ENCODE measurements at regions not wholly inside any gene's neighbourhood (a gene's known extent, or its start where the extent isn't known, plus 50 kb on each side); places are given as distances from the start of the nearest gene placed in this dataset.
A peak's percentile ranks its signal among the peaks of the same experiment; 100 is the strongest.
"Not testable (repeated sequence)": the region's sequence is repeated elsewhere in the genome, so short reads cannot be mapped to it uniquely, and the experiment has no call there.

- peak; percentile 93 to 96 for ATAC-seq
- intact Hi-C loops (cut with DNase I) = no loop called here
- peak; percentile 76 for DNase-seq
Observed at GRCh38 chr11:69939551-69940245, 120.5 kb upstream of the FGF3 start.

GRCh38 chr11:69940246-69940610 lies 121.0 kb upstream of the FGF3 start:
- no peak for DNase-seq
- intact Hi-C loops (cut with DNase I) = no loop called here
- ATAC-seq = no peak

- no peak for ATAC-seq
- intact Hi-C loops (cut with DNase I) = no loop called here
- DNase-seq = no peak
Observed at GRCh38 chr11:69941546-69942332, 122.5 kb upstream of the FGF3 start.

- intact Hi-C loops (cut with DNase I) = no loop called here
- ATAC-seq = no peak
- DNase-seq = no peak
Observed at GRCh38 chr11:69942333-69942820, 123.2 kb upstream of the FGF3 start.

- intact Hi-C loops (cut with DNase I) = no loop called here
- ATAC-seq (no peak), DNase-seq (no peak)
Observed at GRCh38 chr11:69943066-69943465, 123.8 kb upstream of the FGF3 start.

- no peak for DNase-seq
- intact Hi-C loops (cut with DNase I) = no loop called here
- no peak for ATAC-seq
Observed at GRCh38 chr11:69943506-69943905, 124.3 kb upstream of the FGF3 start.

- intact Hi-C loops (cut with DNase I) = no loop called here
- ATAC-seq (no peak), DNase-seq (no peak)
Observed at GRCh38 chr11:69944146-69944795, 125.1 kb upstream of the FGF3 start.

- DNase-seq = no peak
- intact Hi-C loops (cut with DNase I) = no loop called here
- ATAC-seq = no peak
Observed at GRCh38 chr11:69945157-69945556, 125.9 kb upstream of the FGF3 start.

- DNase-seq (no peak), ATAC-seq (no peak)
- intact Hi-C loops (cut with DNase I) = no loop called here
Observed at GRCh38 chr11:69947059-69947792, 128.0 kb upstream of the FGF3 start.

GRCh38 chr11:69947793-69948255 lies 128.6 kb upstream of the FGF3 start:
- intact Hi-C loops (cut with DNase I) = no loop called here
- DNase-seq (no peak), ATAC-seq (no peak)

- intact Hi-C loops (cut with DNase I) = no loop called here
- ATAC-seq (peak in 1 of 2 donors; percentile 80), DNase-seq (peak; percentile 34)
Observed at GRCh38 chr11:69948256-69949141, 129.3 kb upstream of the FGF3 start.

GRCh38 chr11:69949327-69949726 lies 128.8 kb upstream of the ANO1 start:
- intact Hi-C loops (cut with DNase I) = no loop called here

GRCh38 chr11:69950120-69950519 lies 128.0 kb upstream of the ANO1 start:
- no peak for ATAC-seq
- DNase-seq = no peak
- intact Hi-C loops (cut with DNase I) = no loop called here

More at GRCh38 chr11:69949327-69949726, 128.8 kb upstream of the ANO1 start:
- ATAC-seq = peak; percentile 48 to 87
- peak; percentile 59 for DNase-seq

- ATAC-seq = no peak
- DNase-seq = no peak
- intact Hi-C loops (cut with DNase I) = no loop called here
Observed at GRCh38 chr11:69950621-69951020, 127.5 kb upstream of the ANO1 start.

- no peak for ATAC-seq
- no peak for DNase-seq
- intact Hi-C loops (cut with DNase I) = no loop called here
Observed at GRCh38 chr11:69951821-69952220, 126.3 kb upstream of the ANO1 start.

GRCh38 chr11:69952229-69952975 lies 125.7 kb upstream of the ANO1 start:
- ATAC-seq; intact Hi-C loops (cut with DNase I); DNase-seq: not testable (repeated sequence)

GRCh38 chr11:69953356-69953755 lies 124.8 kb upstream of the ANO1 start:
- ATAC-seq (no peak), DNase-seq (no peak)
- intact Hi-C loops (cut with DNase I) = no loop called here

- no peak for DNase-seq
- no peak for ATAC-seq
- intact Hi-C loops (cut with DNase I) = no loop called here
Observed at GRCh38 chr11:69954756-69955155, 123.4 kb upstream of the ANO1 start.

All from left cardiac atrium (tissue), 4 donors.